GM12878 (cell line): ENCODE measurements at regions not wholly inside any gene's neighbourhood (a gene's known extent, or its start where the extent isn't known, plus 50 kb on each side); places are given as distances from the start of the nearest gene placed in this dataset.

ENCODE experiments used
- EP300 ChIP-seq, 2 experiments: fragments of 150-350 bp in 1 of 2; IDR thresholded peaks; 2 replicates each; pipeline ENCODE4 v1.6.1; 2011 to 2012; ENCODE audit warnings: low read depth in 2 of 2, low read length in 2 of 2, borderline replicate concordance in 1 of 2, improper control_type of control experiment in 1 of 2, inconsistent platforms in 1 of 2; ENCODE audit not compliant: control insufficient read depth in 1 of 2
- ESRRA ChIP-seq: IDR thresholded peaks from 2 replicates; pipeline ENCODE4 v1.6.1; 2012; ENCODE audit warnings: mild to moderate bottlenecking, low read length, improper control_type of control experiment
- HCFC1 ChIP-seq: fragments of 150-350 bp; IDR thresholded peaks from 2 replicates; pipeline ENCODE4 v1.6.1; 2014; ENCODE audit warnings: low read length
- POLR2A ChIP-seq: IDR thresholded peaks from 2 replicates; pipeline ENCODE4 v1.6.1; 2011; ENCODE audit warnings: low read depth, mild to moderate bottlenecking, low read length
- SP1 ChIP-seq: IDR thresholded peaks from one replicate; pipeline ENCODE4 v1.6.1; 2011; ENCODE audit warnings: low read depth, low read length
- TF ChIP-seq, protein P1 (sequence below): IDR thresholded peaks from 2 replicates; pipeline ENCODE4 v1.6.1; 2011; ENCODE audit warnings: borderline replicate concordance, low read depth, mild to moderate bottlenecking, moderate library complexity, low read length; ENCODE audit not compliant: insufficient read depth, poor library complexity, severe bottlenecking
- TF ChIP-seq, protein P2 (sequence below), 3 experiments: IDR thresholded peaks in 2 of 3; conservative IDR thresholded peaks in 1 of 3; 2 replicates each; pipeline ENCODE4 v1.5.1; 2011; ENCODE audit warnings: low read depth in 3 of 3, low read length in 3 of 3, mild to moderate bottlenecking in 3 of 3, control low read depth in 2 of 3, moderate library complexity in 2 of 3, inconsistent platforms in 1 of 3, mixed read lengths in 1 of 3; ENCODE audit not compliant: control insufficient read depth in 2 of 3, insufficient read depth in 1 of 3; ENCODE audit errors: extremely low read depth in 1 of 3

DNA sequence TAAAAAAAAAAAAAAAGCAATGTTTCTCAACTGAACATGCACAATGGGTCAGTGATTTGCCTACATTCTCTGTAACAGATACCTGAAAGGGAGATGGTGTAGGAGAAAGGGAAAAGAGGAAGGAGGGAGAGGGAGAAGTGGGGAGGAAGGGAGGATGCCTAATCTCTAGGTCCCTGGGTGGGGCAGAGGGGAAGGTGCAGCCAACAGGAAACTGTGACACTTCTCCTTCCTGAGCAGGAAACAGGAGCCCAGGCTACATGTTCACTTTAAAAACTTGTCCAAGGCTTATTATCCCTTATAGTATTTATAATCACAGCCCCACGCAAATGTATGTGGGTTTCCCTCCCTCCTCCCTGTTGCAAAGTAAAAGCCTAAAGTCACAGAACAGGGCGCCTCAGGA, 137.9 kb downstream of the MINAR1 start:
- TF ChIP-seq, protein P1, sequence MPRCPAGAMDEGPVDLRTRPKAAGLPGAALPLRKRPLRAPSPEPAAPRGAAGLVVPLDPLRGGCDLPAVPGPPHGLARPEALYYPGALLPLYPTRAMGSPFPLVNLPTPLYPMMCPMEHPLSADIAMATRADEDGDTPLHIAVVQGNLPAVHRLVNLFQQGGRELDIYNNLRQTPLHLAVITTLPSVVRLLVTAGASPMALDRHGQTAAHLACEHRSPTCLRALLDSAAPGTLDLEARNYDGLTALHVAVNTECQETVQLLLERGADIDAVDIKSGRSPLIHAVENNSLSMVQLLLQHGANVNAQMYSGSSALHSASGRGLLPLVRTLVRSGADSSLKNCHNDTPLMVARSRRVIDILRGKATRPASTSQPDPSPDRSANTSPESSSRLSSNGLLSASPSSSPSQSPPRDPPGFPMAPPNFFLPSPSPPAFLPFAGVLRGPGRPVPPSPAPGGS = no peak
- TF ChIP-seq EP300 (IDR thresholded peaks at IDR 0.05; ENCODE audit: borderline replicate concordance in 1 of 2, control insufficient read depth in 1 of 2, low read depth in 2 of 2, low read length in 2 of 2) = no peak
- TF ChIP-seq SP1 = no peak
- TF ChIP-seq HCFC1 = no peak
- no peak for TF ChIP-seq POLR2A
- TF ChIP-seq ESRRA = no peak
- TF ChIP-seq, protein P2, sequence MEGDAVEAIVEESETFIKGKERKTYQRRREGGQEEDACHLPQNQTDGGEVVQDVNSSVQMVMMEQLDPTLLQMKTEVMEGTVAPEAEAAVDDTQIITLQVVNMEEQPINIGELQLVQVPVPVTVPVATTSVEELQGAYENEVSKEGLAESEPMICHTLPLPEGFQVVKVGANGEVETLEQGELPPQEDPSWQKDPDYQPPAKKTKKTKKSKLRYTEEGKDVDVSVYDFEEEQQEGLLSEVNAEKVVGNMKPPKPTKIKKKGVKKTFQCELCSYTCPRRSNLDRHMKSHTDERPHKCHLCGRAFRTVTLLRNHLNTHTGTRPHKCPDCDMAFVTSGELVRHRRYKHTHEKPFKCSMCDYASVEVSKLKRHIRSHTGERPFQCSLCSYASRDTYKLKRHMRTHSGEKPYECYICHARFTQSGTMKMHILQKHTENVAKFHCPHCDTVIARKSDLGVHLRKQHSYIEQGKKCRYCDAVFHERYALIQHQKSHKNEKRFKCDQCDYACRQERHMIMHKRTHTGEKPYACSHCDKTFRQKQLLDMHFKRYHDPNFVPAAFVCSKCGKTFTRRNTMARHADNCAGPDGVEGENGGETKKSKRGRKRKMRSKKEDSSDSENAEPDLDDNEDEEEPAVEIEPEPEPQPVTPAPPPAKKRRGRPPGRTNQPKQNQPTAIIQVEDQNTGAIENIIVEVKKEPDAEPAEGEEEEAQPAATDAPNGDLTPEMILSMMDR (IDR thresholded peaks at IDR 0.05 in 2 of 3, conservative IDR thresholded peaks at IDR 0.05 in 1 of 3; ENCODE audit: control insufficient read depth in 2 of 3, extremely low read depth in 1 of 3, insufficient read depth in 1 of 3, low read depth in 3 of 3, low read length in 3 of 3) = no peak
